ENCODE measurements at regions not wholly inside any gene's neighbourhood (a gene's known extent, or its start where the extent isn't known, plus 50 kb on each side); places are given as distances from the start of the nearest gene placed in this dataset.

DNA sequence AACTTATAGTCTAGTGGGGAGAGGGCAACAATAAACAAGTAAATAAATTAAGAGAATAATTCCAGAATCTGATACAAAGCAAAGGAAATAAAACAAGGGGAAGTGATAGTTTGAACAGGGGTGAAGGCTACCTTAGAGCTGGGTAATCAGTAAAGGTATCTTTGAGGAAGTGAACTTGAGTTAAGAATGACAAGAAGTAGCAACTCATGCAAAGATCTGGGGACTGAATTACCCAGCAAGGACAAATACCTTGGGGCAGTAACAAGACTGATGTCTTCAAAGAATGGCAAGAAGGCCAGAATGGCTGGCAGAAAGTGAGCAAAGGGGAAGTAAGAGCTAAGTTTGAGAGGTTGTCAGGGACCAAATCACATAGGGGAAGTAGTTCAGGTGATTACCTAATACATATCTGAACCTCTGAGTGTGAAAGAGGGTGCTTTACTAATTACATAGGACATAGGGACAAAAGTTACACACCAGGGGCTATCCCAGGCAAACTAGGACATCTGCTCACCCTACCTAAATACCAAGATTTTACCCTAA, 244.6 kb upstream of the HNRNPA3 start:
- no peak overlapping the region for H3K4me3 ChIP-seq (ENCODE audit: low read depth, low read length)
- no peak for DNase-seq (ENCODE audit: low read depth)
- no peaks in the 10 kb centered on the region for H3K27me3 ChIP-seq (ENCODE audit: control insufficient read depth, insufficient read depth, low read length)
- H3K36me3 ChIP-seq (ENCODE audit: control insufficient read depth, insufficient read depth, low read length) = no peaks in the 10 kb centered on the region
- TF ChIP-seq, protein P1, sequence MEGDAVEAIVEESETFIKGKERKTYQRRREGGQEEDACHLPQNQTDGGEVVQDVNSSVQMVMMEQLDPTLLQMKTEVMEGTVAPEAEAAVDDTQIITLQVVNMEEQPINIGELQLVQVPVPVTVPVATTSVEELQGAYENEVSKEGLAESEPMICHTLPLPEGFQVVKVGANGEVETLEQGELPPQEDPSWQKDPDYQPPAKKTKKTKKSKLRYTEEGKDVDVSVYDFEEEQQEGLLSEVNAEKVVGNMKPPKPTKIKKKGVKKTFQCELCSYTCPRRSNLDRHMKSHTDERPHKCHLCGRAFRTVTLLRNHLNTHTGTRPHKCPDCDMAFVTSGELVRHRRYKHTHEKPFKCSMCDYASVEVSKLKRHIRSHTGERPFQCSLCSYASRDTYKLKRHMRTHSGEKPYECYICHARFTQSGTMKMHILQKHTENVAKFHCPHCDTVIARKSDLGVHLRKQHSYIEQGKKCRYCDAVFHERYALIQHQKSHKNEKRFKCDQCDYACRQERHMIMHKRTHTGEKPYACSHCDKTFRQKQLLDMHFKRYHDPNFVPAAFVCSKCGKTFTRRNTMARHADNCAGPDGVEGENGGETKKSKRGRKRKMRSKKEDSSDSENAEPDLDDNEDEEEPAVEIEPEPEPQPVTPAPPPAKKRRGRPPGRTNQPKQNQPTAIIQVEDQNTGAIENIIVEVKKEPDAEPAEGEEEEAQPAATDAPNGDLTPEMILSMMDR (IDR thresholded peaks at IDR 0.05; ENCODE audit: insufficient read depth, low read length, poor library complexity, severe bottlenecking) = no peak

DNA sequence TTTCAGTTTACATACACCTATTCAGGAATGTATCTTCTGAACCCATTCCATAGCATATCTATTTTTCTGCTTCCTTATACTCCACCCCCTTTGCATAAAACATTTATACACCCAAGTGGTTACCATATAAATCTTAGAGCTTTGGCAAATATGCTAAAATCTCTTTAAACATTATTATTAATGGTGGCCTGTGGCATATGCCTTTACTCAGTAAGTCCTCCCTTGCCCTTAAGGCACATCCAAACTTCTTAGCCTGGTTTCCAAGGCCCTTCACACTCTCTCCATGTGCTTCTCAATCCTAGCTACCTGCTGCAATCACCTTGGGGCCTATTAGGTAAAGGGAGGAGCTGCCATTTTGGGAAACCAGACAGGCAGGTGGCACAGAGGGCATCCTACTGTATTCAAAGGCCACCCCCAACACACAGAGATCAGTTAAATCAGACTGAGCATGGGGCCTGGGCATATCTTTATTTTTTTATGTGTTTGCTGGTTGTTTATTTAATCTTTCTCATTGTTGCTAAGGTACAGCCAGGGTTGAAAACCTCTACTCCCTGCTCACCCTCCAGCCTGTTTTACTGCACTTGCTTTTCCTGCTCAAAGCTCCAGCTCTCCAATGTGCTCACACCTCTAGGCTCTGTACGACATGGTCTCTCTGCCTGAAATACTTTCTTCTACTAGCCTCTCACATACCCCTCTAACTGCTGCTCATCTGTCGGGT, 242.8 kb upstream of the HNRNPA3 start:
- H3K36me3 ChIP-seq (ENCODE audit: control insufficient read depth, insufficient read depth, low read length) = no peaks in the 10 kb centered on the region

DNA sequence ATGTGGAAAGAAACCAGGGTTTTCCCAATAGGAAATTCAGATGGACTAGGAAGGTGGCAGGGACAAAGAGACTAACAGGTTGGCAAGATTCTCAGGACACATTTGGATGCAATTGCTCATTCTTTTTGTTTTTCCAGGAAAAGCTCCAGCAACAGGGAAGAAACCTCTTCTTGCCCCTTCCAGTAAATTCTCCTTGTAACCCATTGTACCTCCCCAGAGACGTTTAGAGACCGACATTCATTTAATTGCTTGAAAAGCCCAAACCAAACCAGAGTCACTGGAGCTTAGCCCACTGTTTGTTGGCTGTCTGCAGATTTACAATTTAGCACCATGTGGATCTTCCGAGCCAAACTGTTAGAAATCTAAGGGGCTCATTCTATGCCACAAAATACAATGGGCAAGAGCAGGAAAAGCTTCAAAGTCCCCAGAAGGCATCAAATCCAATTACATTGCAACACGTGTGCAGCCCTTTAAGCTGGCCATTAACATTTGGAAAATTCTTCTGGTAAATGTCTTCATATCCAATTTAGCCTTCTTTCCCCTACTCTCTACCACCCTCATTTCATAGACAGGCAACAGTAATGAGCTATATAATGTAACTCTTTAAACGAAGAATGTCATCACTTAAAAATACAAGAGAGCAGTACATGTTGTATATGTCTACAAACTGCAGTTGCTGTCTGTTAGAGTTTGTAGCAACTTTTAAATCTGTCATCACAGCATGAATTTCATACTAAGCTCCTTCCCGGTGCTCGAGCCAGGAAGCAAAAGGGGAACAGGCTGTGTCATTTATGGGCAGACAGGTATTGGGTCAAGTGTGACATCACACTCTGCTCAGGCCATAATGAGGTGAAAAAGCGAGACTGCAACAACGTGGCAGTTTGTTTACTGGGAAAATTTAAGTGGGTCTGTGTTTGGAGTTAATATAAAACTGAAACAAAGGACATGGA, 235.6 kb upstream of the HNRNPA3 start:
- TF ChIP-seq, protein P1 (IDR thresholded peaks at IDR 0.05; ENCODE audit: insufficient read depth, low read length, poor library complexity, severe bottlenecking) = no peak
- peaks cover 2% of the 10 kb centered on the region for H3K27me3 ChIP-seq (ENCODE audit: control insufficient read depth, insufficient read depth, low read length)
- no peaks in the 10 kb centered on the region for H3K36me3 ChIP-seq (ENCODE audit: control insufficient read depth, insufficient read depth, low read length)
- no peak for DNase-seq (ENCODE audit: low read depth)
- no peak overlapping the region for H3K4me3 ChIP-seq (ENCODE audit: low read depth, low read length)

More for the DNA sequence above, 242.8 kb upstream of the HNRNPA3 start:
- no peak for DNase-seq (ENCODE audit: low read depth)
- H3K27me3 ChIP-seq (ENCODE audit: control insufficient read depth, insufficient read depth, low read length) = peaks cover 2% of the 10 kb centered on the region
- TF ChIP-seq, protein P1 (IDR thresholded peaks at IDR 0.05; ENCODE audit: insufficient read depth, low read length, poor library complexity, severe bottlenecking) = no peak
- H3K4me3 ChIP-seq (ENCODE audit: low read depth, low read length) = no peak overlapping the region

- TF ChIP-seq, protein P1 (IDR thresholded peaks at IDR 0.05; ENCODE audit: insufficient read depth, low read length, poor library complexity, severe bottlenecking) = no peak
- DNase-seq (ENCODE audit: low read depth) = no peak
- Histone ChIP-seq H3K4me3 (ENCODE audit: low read depth, low read length) (no peak overlapping the region), H3K27me3 (ENCODE audit: control insufficient read depth, insufficient read depth, low read length) (peaks cover 2% of the 10 kb centered on the region), H3K36me3 (ENCODE audit: control insufficient read depth, insufficient read depth, low read length) (no peaks in the 10 kb centered on the region)
These were observed 233.7 kb upstream of the HNRNPA3 start for GRCh38 chr2:176978921-176979320.

DNA sequence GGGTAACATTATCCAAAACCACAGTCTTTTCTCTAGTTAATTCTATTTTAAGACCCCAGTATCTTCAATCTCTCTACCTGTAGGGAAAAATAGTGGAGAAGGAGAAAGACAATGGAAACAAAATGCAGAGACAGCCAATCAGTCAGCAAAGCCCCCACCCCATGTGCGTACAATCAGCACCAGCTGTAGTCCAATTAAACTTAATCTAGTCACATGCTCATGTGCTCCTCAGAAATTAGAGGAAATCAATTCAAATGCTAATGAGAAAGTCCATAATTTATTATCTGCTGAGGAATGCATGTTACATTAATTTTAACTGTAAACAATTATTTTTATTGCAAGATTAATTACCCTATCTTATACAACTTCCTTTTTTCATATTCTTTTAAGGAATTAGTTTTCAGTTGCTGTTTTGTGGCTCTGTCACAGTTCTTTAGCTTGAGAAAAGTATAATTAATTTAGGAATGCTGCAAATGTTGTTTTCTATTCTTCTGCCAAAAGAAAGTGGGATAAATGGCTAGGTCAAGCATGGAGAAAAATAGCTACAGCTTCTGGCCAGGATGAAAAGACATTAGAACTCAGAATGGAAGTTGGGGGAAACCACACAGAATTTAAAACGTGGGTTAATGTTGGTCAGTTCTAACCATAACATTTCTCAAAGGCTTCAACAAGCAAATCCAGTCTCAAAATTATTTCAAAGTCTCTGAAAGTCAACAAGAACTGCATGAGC, 232.4 kb upstream of the HNRNPA3 start:
- no peak for DNase-seq (ENCODE audit: low read depth)
- TF ChIP-seq, protein P1 (IDR thresholded peaks at IDR 0.05; ENCODE audit: insufficient read depth, low read length, poor library complexity, severe bottlenecking) = no peak
- H3K27me3 ChIP-seq (ENCODE audit: control insufficient read depth, insufficient read depth, low read length) = no peaks in the 10 kb centered on the region
- no peak overlapping the region for H3K4me3 ChIP-seq (ENCODE audit: low read depth, low read length)
- no peaks in the 10 kb centered on the region for H3K36me3 ChIP-seq (ENCODE audit: control insufficient read depth, insufficient read depth, low read length)
